ENCODE measurements at regions not wholly inside any gene's neighbourhood (a gene's known extent, or its start where the extent isn't known, plus 50 kb on each side); places are given as distances from the start of the nearest gene placed in this dataset.

- DNase-seq (ENCODE audit: low spot score): no peak
- intact Hi-C loops (cut with DNase I): no loop called here
These were observed 152.5 kb upstream of the GLI2 start for GRCh38 chr2:120583121-120583520.

- no peak for DNase-seq (ENCODE audit: low spot score)
- intact Hi-C loops (cut with DNase I): no loop called here
These were observed 151.7 kb upstream of the GLI2 start for GRCh38 chr2:120583851-120584570.

DNA sequence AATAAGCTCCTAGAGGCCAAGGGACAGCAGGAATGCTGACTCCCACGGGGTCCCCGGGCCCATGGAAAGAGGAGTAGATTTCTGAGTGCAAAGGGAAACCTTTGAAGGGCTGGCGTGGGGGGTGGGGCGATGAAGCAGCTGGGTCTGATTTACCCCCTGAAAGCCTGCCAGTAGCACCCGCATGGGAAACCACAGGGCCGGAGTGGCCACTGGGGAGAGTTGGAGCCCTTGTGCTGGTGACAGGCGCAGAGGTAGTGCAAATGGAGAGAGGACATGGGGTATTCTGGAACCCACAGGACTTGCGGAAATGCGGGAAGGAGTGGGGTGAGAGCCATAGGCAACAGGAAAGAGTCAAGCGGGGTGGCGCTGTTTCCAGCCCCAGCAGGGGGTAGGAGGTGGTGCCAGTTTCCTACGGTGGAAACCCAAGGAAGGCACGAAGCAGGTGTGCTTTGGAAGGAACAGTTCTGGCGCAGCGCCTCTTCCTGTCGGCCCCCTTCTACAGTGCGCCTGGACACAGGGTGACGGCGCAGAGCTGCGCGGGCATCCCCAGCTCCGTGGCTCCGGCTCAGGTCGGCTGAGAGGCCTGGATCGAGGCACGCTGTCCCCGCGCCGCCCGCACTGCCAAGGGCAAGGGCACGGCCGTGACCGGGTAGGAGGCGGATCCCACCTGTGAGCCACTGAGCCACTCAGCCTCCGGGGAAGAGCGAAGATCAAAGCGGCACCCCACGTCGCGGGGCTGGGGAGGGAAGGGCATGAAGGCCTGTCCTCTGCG lies 149.0 kb upstream of the GLI2 start:
- no peak for DNase-seq (ENCODE audit: low spot score)
- intact Hi-C loops (cut with DNase I): no loop called here

DNA sequence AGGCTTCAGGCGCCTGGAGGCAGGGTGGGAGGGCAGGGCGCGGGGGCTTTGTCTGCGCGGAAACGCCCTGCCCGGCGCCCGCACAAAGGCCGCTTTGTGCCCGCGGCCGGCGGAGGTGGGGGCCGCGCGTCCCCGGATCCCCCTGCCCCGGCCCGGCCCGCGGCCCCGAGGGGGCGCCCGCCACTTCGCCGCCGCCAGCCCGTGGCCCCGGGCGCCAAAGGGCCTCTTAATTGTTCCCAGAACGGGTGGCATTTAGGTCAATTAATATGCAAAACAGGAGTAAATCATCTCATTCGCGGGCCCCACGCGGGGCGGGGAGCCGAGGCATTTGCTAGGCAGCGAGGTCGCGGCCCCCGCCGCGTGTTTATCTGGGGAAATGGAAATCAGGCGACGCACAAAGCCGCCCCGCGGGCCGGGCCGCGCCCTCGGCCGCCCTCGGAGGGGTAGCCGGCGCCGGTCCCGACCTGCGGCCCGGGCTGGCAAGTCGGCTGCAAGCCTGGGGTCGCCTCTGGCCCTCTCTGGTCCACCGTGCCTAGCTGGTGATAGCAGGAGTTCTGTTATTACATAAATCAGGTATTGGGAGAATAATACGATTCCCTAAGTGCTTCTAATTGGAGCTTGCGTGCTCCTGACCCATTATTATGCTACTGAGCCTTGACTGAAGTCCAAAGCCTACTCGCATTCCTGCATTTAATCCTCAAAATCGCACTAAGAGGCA lies 148.2 kb upstream of the GLI2 start:
- no peak for DNase-seq (ENCODE audit: low spot score)
- intact Hi-C loops (cut with DNase I): no loop called here

DNA sequence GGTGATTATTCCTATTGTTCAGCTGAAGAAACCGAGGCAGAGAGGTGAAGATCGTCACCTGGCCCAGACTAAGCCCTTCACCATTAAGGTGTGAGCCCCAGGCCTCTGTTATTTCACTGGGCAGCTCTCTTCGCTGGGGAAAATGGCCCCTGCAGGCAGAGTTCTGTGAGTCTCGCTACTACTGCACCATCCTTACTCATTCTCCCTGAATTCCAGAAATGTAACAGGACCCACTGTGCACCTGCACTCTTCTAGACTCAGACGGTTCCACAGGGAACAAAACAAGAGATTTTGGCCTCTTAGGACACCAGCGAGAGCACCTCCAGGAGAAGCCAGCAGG lies 147.7 kb upstream of the GLI2 start:
- intact Hi-C loops (cut with DNase I): no loop called here
- DNase-seq (ENCODE audit: low spot score): no peak

GRCh38 chr2:120589771-120590608 lies 145.7 kb upstream of the GLI2 start:
- no peak for DNase-seq (ENCODE audit: low spot score)
- intact Hi-C loops (cut with DNase I): no loop called here

DNA sequence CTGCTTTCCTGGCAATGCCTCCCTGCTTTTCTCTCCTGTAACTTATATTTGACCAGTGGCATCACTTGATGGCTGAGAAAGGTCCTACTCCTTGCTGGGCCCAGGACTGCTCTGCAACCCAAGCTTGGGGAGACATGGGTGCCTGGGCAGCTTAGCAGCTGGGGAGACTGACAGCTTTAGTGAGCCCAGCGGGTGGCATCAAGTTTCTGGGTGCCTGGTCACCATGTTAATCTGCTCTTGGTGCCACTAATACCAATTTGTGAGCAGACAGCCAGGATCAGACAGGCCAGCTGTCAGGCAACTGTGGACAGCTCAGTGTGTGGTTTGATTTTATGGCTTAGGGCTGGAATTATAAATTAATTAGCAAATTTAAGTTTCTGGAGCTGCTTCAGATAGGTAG lies 144.8 kb upstream of the GLI2 start:
- intact Hi-C loops (cut with DNase I): no loop called here

GRCh38 chr2:120591572-120591971 lies 144.1 kb upstream of the GLI2 start:
- no peak for DNase-seq (ENCODE audit: low spot score)
- intact Hi-C loops (cut with DNase I): no loop called here

More for the DNA sequence above, 144.8 kb upstream of the GLI2 start:
- DNase-seq (ENCODE audit: low spot score): no peak

- intact Hi-C loops (cut with DNase I): no loop called here
These were observed 143.6 kb upstream of the GLI2 start for GRCh38 chr2:120592084-120592483.

GRCh38 chr2:120593921-120594686 lies 141.6 kb upstream of the GLI2 start:
- no peak for DNase-seq (ENCODE audit: low spot score)
- intact Hi-C loops (cut with DNase I): no loop called here

More at GRCh38 chr2:120592084-120592483, 143.6 kb upstream of the GLI2 start:
- no peak for DNase-seq (ENCODE audit: low spot score)

DNA sequence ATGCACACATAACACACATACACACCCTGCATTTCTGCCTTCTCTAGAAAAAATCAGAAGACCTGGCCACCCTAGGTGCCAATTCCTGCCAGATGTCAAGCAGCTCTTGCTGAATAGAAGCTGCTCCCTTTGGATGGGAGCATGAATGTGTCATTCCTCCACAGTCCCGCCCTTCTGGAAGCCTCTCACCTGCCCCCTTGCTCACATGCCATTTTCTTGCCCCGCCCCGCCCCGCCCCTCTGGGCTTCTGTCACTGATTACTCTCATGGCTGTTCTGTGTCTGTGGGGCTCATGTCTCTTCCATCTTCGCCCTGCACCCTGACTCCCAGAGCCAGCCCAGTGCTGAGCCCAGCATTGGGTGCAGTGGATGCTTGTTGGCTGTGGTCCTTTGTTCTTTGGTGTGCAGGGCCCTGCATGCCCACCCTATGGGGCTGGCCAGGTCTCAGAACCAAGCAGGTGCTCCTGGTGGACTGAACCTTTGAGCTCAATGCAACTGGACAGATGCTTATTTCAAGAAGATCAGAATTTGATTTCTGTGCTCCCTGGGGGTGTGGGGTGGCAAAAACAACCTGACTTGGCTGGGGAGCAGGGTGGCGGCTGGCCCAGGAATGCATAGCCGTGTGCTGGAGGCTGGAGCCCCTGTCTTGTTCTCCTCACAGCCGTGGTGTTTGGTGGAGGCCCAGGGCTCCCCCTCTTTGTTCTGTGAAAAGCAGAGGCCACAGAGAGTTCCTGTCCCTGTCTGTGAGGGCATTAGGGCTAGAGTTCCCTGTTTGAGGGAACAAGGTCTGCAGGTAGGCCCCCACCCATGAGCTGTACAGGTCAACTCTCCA lies 140.6 kb upstream of the GLI2 start:
- intact Hi-C loops (cut with DNase I): loop anchor here in 1 of 2 donors (1.0 kb wide), 1 partner anchor 21 kb away; no protein-coding TSS in a partner anchor
- DNase-seq (ENCODE audit: low spot score): no peak

GRCh38 chr2:120595739-120596138 lies 139.9 kb upstream of the GLI2 start:
- intact Hi-C loops (cut with DNase I): loop anchor here in 1 of 2 donors (1.0 kb wide), 1 partner anchor 21 kb away; no protein-coding TSS in a partner anchor
- no peak for DNase-seq (ENCODE audit: low spot score)

DNA sequence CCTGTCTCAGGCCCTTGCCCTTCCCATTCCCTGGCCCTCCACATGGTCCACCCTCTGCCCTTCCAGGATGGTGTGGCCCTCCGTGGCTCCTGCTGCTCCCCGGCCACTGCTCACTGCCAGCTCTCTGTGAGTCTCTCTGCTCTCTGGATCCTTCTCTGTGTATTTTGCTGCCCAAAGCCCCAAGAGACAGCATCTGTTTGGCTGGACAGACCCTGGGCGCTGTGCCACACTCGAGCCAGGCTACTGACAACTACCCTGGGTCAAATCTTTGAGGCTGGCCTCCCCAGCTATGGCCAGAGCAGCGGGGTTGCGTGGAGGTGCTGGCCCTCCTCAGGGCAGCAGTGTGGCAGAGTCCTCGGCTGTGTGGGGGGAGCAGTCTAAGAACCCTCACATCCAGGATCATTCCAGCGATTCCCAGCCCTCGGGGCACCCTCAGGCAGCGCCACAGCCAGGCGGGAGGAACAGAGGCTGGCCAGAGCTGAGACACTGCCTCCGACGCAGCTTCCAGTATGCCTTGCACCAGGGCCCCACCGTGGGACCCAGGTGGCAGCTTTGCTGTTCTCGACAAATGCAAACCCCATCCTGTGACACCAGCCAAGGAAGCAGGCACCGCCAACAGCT lies 139.4 kb upstream of the GLI2 start:
- intact Hi-C loops (cut with DNase I): no loop called here
- peak; percentile 76 for DNase-seq (ENCODE audit: low spot score)

- peak; percentile 82 for DNase-seq (ENCODE audit: low spot score)
- intact Hi-C loops (cut with DNase I): no loop called here
These were observed 138.6 kb upstream of the GLI2 start for GRCh38 chr2:120596990-120597594.

DNA sequence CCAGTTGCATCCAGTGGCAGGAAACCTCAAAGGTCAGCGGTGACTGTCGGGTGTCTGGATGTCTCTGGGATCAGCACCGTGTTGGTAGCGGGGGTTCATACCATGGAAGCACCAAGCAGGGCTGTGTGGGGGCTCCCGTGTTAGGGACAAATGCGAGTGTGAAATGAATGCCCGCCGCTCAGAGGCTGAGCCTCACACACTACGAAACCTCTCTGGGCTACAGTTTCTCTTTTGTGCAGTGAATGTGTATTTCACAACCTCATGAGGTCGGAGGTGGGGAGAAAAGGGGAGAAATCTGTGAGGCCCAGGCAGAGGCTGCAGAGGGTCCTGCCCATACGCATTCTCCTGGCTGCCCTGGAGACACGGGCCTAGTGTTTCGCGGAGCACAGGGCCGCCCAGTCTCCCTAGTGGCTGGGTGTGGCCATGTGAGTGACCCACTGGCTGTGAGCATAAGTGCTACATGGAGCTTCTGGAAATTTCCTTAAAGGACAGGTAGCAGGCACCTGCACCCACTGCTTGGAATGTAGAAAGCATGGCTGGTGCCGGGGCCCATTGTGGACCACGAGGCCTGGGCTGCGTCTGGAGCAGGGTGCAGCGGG lies 138.0 kb upstream of the GLI2 start:
- intact Hi-C loops (cut with DNase I): no loop called here
- peak; percentile 70 for DNase-seq (ENCODE audit: low spot score)

DNA sequence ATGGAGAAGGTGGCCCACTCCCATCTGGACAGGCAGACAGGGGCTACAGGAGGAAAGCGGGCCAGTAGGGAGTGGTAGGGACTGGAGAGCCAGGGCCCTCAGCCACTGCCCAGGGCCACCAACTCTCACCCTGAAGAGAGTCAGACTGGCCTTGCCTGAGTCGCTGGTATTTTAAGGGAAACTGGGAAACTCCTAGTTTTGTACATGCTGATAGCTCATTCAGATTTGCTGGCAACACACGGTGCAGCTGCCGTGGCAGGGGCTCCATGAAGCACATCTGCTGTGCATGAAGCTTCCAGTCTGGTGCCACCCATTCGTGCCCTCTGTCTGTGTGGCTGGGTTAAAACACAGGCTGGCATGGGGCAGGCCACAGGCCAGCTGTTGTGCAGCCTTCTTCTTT lies 137.3 kb upstream of the GLI2 start:
- intact Hi-C loops (cut with DNase I): no loop called here
- peak; percentile 59 for DNase-seq (ENCODE audit: low spot score)

- DNase-seq (ENCODE audit: low spot score): peak; percentile 46
- intact Hi-C loops (cut with DNase I): no loop called here
These were observed 136.6 kb upstream of the GLI2 start for GRCh38 chr2:120599072-120599471.

All from posterior vena cava (tissue), 2 donors.